OCI-LY3 (cell line): ENCODE measurements at regions not wholly inside any gene's neighbourhood (a gene's known extent, or its start where the extent isn't known, plus 50 kb on each side); places are given as distances from the start of the nearest gene placed in this dataset.

Experiments
- H2AFZ ChIP-seq: fragments of 200-600, 300-600 bp; shearing (Covaris generic); 2 replicates; pipeline ENCODE4 v1.6.0; 2014; ENCODE audit warnings: antibody characterized with exemption, low read depth, low read length
- H3K27ac ChIP-seq: fragments of 200-600, 300-600 bp; sonication (generic); 2 replicates; pipeline ENCODE4 v1.5.1; 2014; ENCODE audit warnings: mild to moderate bottlenecking, low read length, moderate library complexity, mixed read lengths
- H3K27me3 ChIP-seq: fragments of 200-600, 300-600 bp; sonication (generic); 2 replicates; pipeline ENCODE4 v1.6.1; 2014; ENCODE audit warnings: low read depth, low read length, mixed read lengths
- H3K36me3 ChIP-seq: fragments of 200-600, 300-600 bp; sonication (generic); replicated peaks from 2 replicates; pipeline ENCODE3; 2014; ENCODE audit warnings: low read depth, low read length, mixed read lengths
- H3K4me1 ChIP-seq: fragments of 300-600, 200-600 bp; sonication (generic); 2 replicates; pipeline ENCODE4 v1.6.1; 2014; ENCODE audit warnings: low read length, mixed read lengths
- H3K4me2 ChIP-seq: fragments of 200-600, 300-600 bp; sonication (generic); 2 replicates; pipeline ENCODE4 v1.6.1; 2014; ENCODE audit warnings: low read length, mixed read lengths
- H3K4me3 ChIP-seq: fragments of 300-600, 200-600 bp; sonication (generic); 2 replicates; pipeline ENCODE4 v1.5.1; 2014; ENCODE audit warnings: antibody characterized with exemption, mild to moderate bottlenecking, low read length, moderate library complexity
- H3K79me2 ChIP-seq: fragments of 300-600, 200-600 bp; shearing (Covaris generic); 2 replicates; pipeline ENCODE4 v1.6.1; 2014; ENCODE audit warnings: mild to moderate bottlenecking, low read length, mixed read lengths
- H3K9ac ChIP-seq: fragments of 300-600, 200-600 bp; shearing (Covaris generic); 2 replicates; pipeline ENCODE4 v1.6.0; 2014; ENCODE audit warnings: mild to moderate bottlenecking, low read length, moderate library complexity
- H3K9me3 ChIP-seq: fragments of 200-600, 300-600 bp; shearing (Covaris generic); 2 replicates; pipeline ENCODE4 v1.6.1; 2014; ENCODE audit warnings: low read length, mixed read lengths; ENCODE audit not compliant: insufficient read depth
- H4K20me1 ChIP-seq: fragments of 200-600, 300-600 bp; sonication (generic); 2 replicates; pipeline ENCODE4 v1.6.1; 2016; ENCODE audit warnings: low read length, mixed read lengths; ENCODE audit not compliant: insufficient read depth
- EZH2phosphoT487 ChIP-seq: fragments of 200-600 bp; shearing (Covaris generic); IDR thresholded peaks from 2 replicates; pipeline ENCODE4 v1.6.1; 2018; ENCODE audit warnings: antibody characterized with exemption, mixed run types, low read depth
- TF ChIP-seq, protein P1 (sequence below): fragments of 200-600, 300-600 bp; sonication (generic); IDR thresholded peaks from 2 replicates; pipeline ENCODE4 v1.5.1; 2014; ENCODE audit warnings: antibody characterized with exemption, low read length, low read depth

DNA sequence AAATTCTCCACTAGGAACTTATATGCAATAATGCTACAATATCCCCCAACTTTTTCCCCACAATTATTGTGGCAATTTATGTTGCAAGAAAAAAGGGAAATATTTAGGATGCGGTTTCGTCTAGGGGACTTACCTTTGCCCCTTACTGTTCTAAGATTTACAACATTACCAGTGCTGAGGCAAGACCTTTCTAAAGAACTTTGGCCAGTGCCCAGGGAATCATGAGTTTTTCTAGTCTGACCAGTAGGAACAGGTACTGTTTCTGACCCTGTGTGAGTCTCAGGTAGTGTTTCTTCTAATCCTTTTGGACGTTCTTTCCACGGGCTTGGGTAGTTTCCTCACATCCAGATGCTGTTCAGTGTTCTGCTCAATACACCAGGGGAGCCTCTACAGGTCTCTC lies 373.7 kb downstream of the HAPSTR1 start:
- H2AFZ ChIP-seq, result no peak overlapping the region
- H3K9me3 ChIP-seq, result no peaks in the 10 kb centered on the region
- H3K27ac ChIP-seq, result no peak overlapping the region
- H3K36me3 ChIP-seq, result no peaks in the 10 kb centered on the region
- no peaks in the 10 kb centered on the region for H3K4me1 ChIP-seq
- no peak overlapping the region for H3K4me3 ChIP-seq
- no peaks in the 10 kb centered on the region for H3K79me2 ChIP-seq
- H4K20me1 ChIP-seq, result no peaks in the 10 kb centered on the region
- no peak for TF ChIP-seq EZH2phosphoT487
- TF ChIP-seq, protein P1, sequence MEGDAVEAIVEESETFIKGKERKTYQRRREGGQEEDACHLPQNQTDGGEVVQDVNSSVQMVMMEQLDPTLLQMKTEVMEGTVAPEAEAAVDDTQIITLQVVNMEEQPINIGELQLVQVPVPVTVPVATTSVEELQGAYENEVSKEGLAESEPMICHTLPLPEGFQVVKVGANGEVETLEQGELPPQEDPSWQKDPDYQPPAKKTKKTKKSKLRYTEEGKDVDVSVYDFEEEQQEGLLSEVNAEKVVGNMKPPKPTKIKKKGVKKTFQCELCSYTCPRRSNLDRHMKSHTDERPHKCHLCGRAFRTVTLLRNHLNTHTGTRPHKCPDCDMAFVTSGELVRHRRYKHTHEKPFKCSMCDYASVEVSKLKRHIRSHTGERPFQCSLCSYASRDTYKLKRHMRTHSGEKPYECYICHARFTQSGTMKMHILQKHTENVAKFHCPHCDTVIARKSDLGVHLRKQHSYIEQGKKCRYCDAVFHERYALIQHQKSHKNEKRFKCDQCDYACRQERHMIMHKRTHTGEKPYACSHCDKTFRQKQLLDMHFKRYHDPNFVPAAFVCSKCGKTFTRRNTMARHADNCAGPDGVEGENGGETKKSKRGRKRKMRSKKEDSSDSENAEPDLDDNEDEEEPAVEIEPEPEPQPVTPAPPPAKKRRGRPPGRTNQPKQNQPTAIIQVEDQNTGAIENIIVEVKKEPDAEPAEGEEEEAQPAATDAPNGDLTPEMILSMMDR, result no peak
- no peak overlapping the region for H3K4me2 ChIP-seq
- H3K27me3 ChIP-seq, result peaks cover 6% of the 10 kb centered on the region; the same call in 1 of the 2 replicates
- H3K9ac ChIP-seq, result no peak overlapping the region

- TF ChIP-seq, protein P1, result no peak
- no peak for TF ChIP-seq EZH2phosphoT487
- no peak overlapping the region for H3K9ac ChIP-seq
- H3K79me2 ChIP-seq, result no peaks in the 10 kb centered on the region
Observed at GRCh38 chr16:9469512-9469911, 378.1 kb downstream of the HAPSTR1 start.

GRCh38 chr16:9476744-9477143 lies 385.3 kb downstream of the HAPSTR1 start:
- H3K4me2 ChIP-seq, result no peak overlapping the region
- no peak overlapping the region for H3K27ac ChIP-seq
- no peaks in the 10 kb centered on the region for H3K9me3 ChIP-seq

More at GRCh38 chr16:9469512-9469911, 378.1 kb downstream of the HAPSTR1 start:
- H3K4me1 ChIP-seq, result no peaks in the 10 kb centered on the region
- no peaks in the 10 kb centered on the region for H4K20me1 ChIP-seq
- H3K27ac ChIP-seq, result no peak overlapping the region
- no peaks in the 10 kb centered on the region for H3K9me3 ChIP-seq
- no peak overlapping the region for H3K4me3 ChIP-seq
- H2AFZ ChIP-seq, result no peak overlapping the region
- no peaks in the 10 kb centered on the region; the same call in none of the 2 replicates for H3K27me3 ChIP-seq
- no peaks in the 10 kb centered on the region for H3K36me3 ChIP-seq
- H3K4me2 ChIP-seq, result no peak overlapping the region

DNA sequence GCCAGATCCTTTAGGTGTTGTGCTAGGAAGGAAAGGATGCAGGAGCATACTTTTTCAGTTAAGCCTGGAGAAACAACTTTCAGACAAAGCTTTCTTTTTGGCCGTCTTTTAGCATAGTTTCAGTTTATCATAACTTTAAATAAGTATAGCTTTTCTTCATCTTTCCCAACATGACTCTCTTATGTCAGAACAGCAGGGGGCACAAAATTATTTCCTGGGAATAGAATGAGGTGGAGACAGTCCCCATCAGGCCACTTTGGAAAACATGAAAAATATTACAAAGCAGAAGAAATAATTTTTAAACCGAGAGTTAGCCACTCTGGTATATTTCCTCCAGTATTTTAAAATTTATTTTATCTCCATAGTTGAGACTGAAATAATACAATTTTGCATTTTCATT lies 387.6 kb downstream of the HAPSTR1 start:
- Histone ChIP-seq H3K36me3 (no peaks in the 10 kb centered on the region), H3K27ac (no peak overlapping the region), H3K4me3 (no peak overlapping the region), H3K4me1 (peaks cover 5% of the 10 kb centered on the region; the same call in 1 of the 2 replicates), H2AFZ (no peak overlapping the region), H4K20me1 (no peaks in the 10 kb centered on the region), H3K4me2 (no peak overlapping the region), H3K9ac (no peak overlapping the region), H3K79me2 (no peaks in the 10 kb centered on the region), H3K9me3 (no peaks in the 10 kb centered on the region), H3K27me3 (no peaks in the 10 kb centered on the region)
- TF ChIP-seq, protein P1, result no peak
- TF ChIP-seq EZH2phosphoT487, result no peak

More at GRCh38 chr16:9476744-9477143, 385.3 kb downstream of the HAPSTR1 start:
- TF ChIP-seq EZH2phosphoT487, result no peak
- TF ChIP-seq, protein P1, result no peak
- Histone ChIP-seq H2AFZ (no peak overlapping the region), H3K27me3 (no peaks in the 10 kb centered on the region; the same call in 1 of the 2 replicates), H3K4me3 (no peak overlapping the region), H4K20me1 (no peaks in the 10 kb centered on the region), H3K36me3 (no peaks in the 10 kb centered on the region), H3K9ac (no peak overlapping the region), H3K4me1 (peaks cover 5% of the 10 kb centered on the region; the same call in 1 of the 2 replicates), H3K79me2 (no peaks in the 10 kb centered on the region)
